ENCODE measurements at regions not wholly inside any gene's neighbourhood (a gene's known extent, or its start where the extent isn't known, plus 50 kb on each side); places are given as distances from the start of the nearest gene placed in this dataset.

DNA sequence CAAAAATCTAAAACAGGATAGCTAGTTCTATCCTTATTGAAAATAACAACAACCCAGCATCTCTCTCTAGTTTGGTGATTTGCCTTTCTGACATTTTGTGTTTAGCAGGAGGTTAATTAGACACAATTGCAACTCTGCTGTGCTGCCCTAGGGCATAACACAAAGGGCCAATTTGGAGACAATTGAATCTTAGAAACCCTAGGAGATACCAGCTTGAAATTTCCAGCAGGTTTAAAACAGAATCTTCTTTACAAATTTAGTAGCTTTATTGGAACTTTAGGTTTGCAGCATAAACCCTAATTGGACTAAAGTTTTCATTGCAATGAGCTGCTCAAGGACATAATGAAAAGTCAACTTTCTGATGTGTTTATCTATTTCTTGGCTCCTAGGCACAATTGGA lies 166.7 kb upstream of the FER start:
- no peak for TF ChIP-seq POLR2A (IDR thresholded peaks at IDR 0.05)
- TF ChIP-seq, protein P1, sequence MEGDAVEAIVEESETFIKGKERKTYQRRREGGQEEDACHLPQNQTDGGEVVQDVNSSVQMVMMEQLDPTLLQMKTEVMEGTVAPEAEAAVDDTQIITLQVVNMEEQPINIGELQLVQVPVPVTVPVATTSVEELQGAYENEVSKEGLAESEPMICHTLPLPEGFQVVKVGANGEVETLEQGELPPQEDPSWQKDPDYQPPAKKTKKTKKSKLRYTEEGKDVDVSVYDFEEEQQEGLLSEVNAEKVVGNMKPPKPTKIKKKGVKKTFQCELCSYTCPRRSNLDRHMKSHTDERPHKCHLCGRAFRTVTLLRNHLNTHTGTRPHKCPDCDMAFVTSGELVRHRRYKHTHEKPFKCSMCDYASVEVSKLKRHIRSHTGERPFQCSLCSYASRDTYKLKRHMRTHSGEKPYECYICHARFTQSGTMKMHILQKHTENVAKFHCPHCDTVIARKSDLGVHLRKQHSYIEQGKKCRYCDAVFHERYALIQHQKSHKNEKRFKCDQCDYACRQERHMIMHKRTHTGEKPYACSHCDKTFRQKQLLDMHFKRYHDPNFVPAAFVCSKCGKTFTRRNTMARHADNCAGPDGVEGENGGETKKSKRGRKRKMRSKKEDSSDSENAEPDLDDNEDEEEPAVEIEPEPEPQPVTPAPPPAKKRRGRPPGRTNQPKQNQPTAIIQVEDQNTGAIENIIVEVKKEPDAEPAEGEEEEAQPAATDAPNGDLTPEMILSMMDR (IDR thresholded peaks at IDR 0.05) = no peak
